PC-3 (cell line): ENCODE measurements at regions not wholly inside any gene's neighbourhood (a gene's known extent, or its start where the extent isn't known, plus 50 kb on each side); places are given as distances from the start of the nearest gene placed in this dataset.

Experiments
- ATAC-seq: fragments of 200-7000 bp; cut with Tn5 transposase; 2 replicates; pipeline ENCODE4 v1.9.1; 2020; ENCODE audit warnings: mild to moderate bottlenecking, moderate library complexity
- BruUV-seq: library from RNA; stranded (reverse); fragments of 400-500 nt; replicated peaks from 2 replicates; lab custom pipeline; 2021; lab: Mats Ljungman, UMichigan
- CTCF ChIA-PET: fragments of 300-600 bp; sonication (Branson Sonifier 250); formaldehyde crosslinking; loops from one replicate; lab custom pipeline; 2022; ENCODE audit warnings: antibody characterized with exemption; lab: Charles Lee
- POLR2A ChIA-PET: fragments of 300-600 bp; sonication (Branson Sonifier 250); formaldehyde crosslinking; loops from one replicate; lab custom pipeline; 2022; ENCODE audit warnings: antibody characterized with exemption; ENCODE audit not compliant: unreplicated experiment; lab: Charles Lee
- DNase-seq: peaks from one replicate; pipeline ENCODE4 v3.0.0-alpha.2; 2015
- H2AFZ ChIP-seq: fragments of 300-600 bp; sonication (generic); 2 replicates; pipeline ENCODE4 v1.6.0; 2016; ENCODE audit warnings: antibody characterized with exemption, low read length
- H3F3A ChIP-seq: fragments of 300-600 bp; sonication (generic); one replicate; pipeline ENCODE4 v1.6.0; 2017; ENCODE audit warnings: antibody characterized with exemption, low read length, control low read depth, mild to moderate bottlenecking; ENCODE audit not compliant: unreplicated experiment
- H3K27ac ChIP-seq: fragments of 300-600 bp; sonication (generic); 2 replicates; pipeline ENCODE4 v1.5.1; 2016; ENCODE audit warnings: mild to moderate bottlenecking, low read length
- H3K27me3 ChIP-seq: fragments of 300-600 bp; sonication (generic); 2 replicates; pipeline ENCODE4 v1.6.1; 2016; ENCODE audit warnings: low read length, mixed read lengths
- H3K36me3 ChIP-seq: fragments of 300-600 bp; sonication (generic); 2 replicates; pipeline ENCODE4 v1.6.1; 2016; ENCODE audit warnings: low read depth, mixed run types, low read length, mixed read lengths
- H3K4me1 ChIP-seq: fragments of 300-600 bp; sonication (generic); 2 replicates; pipeline ENCODE4 v1.5.1; 2016; ENCODE audit warnings: low read length; ENCODE audit not compliant: insufficient read depth
- H3K4me2 ChIP-seq: fragments of 300-600 bp; sonication (generic); 2 replicates; pipeline ENCODE4 v1.6.0; 2016; ENCODE audit warnings: low read length
- H3K4me3 ChIP-seq: fragments of 300-600 bp; sonication (generic); 2 replicates; pipeline ENCODE4 v1.5.1; 2016; ENCODE audit warnings: mild to moderate bottlenecking, low read length, mixed read lengths
- H3K79me2 ChIP-seq: fragments of 300-600 bp; sonication (generic); 2 replicates; pipeline ENCODE4 v1.6.1; 2017; ENCODE audit warnings: low read length, mixed read lengths
- H3K9ac ChIP-seq: fragments of 300-600 bp; sonication (generic); 2 replicates; pipeline ENCODE4 v1.6.0; 2016; ENCODE audit warnings: mild to moderate bottlenecking, low read length
- H3K9me2 ChIP-seq: fragments of 300-600 bp; sonication (generic); replicated peaks from 2 replicates; pipeline ENCODE4 v1.6.1; 2016; ENCODE audit warnings: mixed run types, low read length, mixed read lengths
- H3K9me3 ChIP-seq: fragments of 300-600 bp; sonication (generic); 2 replicates; pipeline ENCODE4 v1.6.1; 2016; ENCODE audit warnings: low read length, mixed read lengths
- H4K20me1 ChIP-seq: fragments of 300-600 bp; sonication (generic); 2 replicates; pipeline ENCODE4 v1.6.1; 2016; ENCODE audit warnings: low read length, mixed read lengths
- EZH2 ChIP-seq: fragments of 300-600 bp; sonication (generic); IDR thresholded peaks from one replicate; pipeline ENCODE4 v1.6.1; 2017; ENCODE audit warnings: antibody characterized with exemption, mild to moderate bottlenecking, low read length; ENCODE audit not compliant: unreplicated experiment
- EZH2phosphoT487 ChIP-seq: fragments of 300-600 bp; sonication (generic); IDR thresholded peaks from 2 replicates; pipeline ENCODE4 v1.6.1; 2018; ENCODE audit warnings: mild to moderate bottlenecking, antibody characterized with exemption, low read length, borderline replicate concordance
- intact Hi-C: fragments of 100-400 bp; cut with micrococcal nuclease; formaldehyde crosslinking; loops from 2 replicates; pipeline ENCODE4 v1.9.0; 2023
- TF ChIP-seq, protein P1 (sequence below): fragments of 300-600 bp; sonication (generic); conservative IDR thresholded peaks from 2 replicates; pipeline ENCODE4 v1.5.1; 2017; ENCODE audit warnings: antibody characterized with exemption, low read depth, mild to moderate bottlenecking, low read length

DNA sequence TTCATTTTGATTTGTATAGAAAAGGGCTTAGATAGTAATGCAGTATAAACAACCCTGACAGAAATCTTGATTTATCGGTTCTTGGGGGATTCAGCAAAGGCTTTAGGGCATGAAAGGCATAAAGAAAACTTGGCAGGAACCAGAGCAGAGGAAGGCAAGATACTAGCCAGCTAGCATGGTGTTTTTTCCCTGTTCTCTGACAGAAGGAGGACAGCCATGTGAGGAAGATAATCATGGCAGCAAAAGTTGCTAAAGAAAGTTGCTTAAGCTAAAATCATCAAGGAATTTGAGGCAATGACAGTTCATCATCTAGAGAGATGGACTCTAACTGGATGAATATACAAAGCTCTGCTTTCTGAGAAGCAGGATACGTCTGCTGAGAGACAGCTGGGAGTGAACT is 294.1 kb downstream of the KCNRG start:
- intact Hi-C loops = no loop called here
- Histone ChIP-seq H3K27me3 (no peaks in the 10 kb centered on the region), H3K4me2 (no peak overlapping the region), H2AFZ (no peak overlapping the region), H3K27ac (no peak overlapping the region), H3K9me3 (no peaks in the 10 kb centered on the region), H3K36me3 (no peaks in the 10 kb centered on the region), H3K79me2 (no peaks in the 10 kb centered on the region), H3K9ac (no peak overlapping the region), H4K20me1 (no peaks in the 10 kb centered on the region), H3K4me3 (no peak overlapping the region), H3K4me1 (no peaks in the 10 kb centered on the region), H3F3A (no peaks in the 10 kb centered on the region), H3K9me2 (no peaks in the 10 kb centered on the region)
- POLR2A ChIA-PET = no interaction called here
- no peak for ATAC-seq
- TF ChIP-seq, protein P1, sequence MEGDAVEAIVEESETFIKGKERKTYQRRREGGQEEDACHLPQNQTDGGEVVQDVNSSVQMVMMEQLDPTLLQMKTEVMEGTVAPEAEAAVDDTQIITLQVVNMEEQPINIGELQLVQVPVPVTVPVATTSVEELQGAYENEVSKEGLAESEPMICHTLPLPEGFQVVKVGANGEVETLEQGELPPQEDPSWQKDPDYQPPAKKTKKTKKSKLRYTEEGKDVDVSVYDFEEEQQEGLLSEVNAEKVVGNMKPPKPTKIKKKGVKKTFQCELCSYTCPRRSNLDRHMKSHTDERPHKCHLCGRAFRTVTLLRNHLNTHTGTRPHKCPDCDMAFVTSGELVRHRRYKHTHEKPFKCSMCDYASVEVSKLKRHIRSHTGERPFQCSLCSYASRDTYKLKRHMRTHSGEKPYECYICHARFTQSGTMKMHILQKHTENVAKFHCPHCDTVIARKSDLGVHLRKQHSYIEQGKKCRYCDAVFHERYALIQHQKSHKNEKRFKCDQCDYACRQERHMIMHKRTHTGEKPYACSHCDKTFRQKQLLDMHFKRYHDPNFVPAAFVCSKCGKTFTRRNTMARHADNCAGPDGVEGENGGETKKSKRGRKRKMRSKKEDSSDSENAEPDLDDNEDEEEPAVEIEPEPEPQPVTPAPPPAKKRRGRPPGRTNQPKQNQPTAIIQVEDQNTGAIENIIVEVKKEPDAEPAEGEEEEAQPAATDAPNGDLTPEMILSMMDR = no peak
- TF ChIP-seq EZH2 (no peak), EZH2phosphoT487 (no peak)
- no TSS peak for BruUV-seq
- CTCF ChIA-PET = no interaction called here
- no peak for DNase-seq

DNA sequence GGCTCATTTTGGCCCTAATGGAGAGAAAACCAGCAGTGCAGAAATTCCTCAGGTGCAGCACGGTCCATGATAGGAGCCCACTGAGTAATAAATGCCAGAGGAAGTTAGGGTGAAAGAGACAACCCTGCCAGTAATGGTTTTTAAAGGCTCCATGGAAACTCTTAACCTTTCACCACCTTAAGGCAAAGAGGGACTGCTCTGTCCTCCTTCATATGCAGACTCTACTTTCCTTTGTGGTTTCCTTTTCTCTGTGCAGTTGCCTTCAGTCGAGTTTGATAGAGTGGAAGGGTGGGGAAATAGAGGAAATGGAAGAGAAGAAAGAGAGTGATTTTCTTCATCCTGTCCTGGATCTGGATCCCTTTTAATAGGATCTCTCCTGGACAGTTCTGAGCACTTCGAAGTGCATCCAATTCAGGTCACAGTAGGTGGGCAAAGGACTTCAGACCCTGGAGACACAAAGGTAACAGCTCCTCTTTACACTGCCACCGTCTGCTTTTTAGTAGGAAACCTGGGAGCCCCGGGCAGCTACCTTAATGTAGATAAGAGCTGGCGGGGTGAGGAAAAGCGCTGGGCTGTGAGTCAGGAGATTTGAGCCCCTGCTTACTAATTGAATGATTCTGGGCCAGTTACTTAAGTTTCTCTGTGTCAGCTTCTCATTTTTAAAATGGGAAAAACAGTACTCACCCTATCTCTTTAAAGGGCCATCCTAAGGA is 294.8 kb downstream of the KCNRG start:
- H3K9me3 ChIP-seq = no peaks in the 10 kb centered on the region
- ChIA-PET POLR2A (no interaction called here), CTCF (no interaction called here)
- DNase-seq = no peak
- no TSS peak for BruUV-seq
- no peaks in the 10 kb centered on the region for H3F3A ChIP-seq
- no peak overlapping the region for H3K9ac ChIP-seq
- no peak overlapping the region for H3K4me2 ChIP-seq
- no peaks in the 10 kb centered on the region for H3K9me2 ChIP-seq
- no peaks in the 10 kb centered on the region for H4K20me1 ChIP-seq
- no peaks in the 10 kb centered on the region for H3K4me1 ChIP-seq
- no peak overlapping the region for H3K27ac ChIP-seq
- no peaks in the 10 kb centered on the region for H3K27me3 ChIP-seq
- no peak overlapping the region for H3K4me3 ChIP-seq
- H3K36me3 ChIP-seq = no peaks in the 10 kb centered on the region
- TF ChIP-seq EZH2 (no peak), EZH2phosphoT487 (no peak)
- TF ChIP-seq, protein P1 = no peak
- H3K79me2 ChIP-seq = no peaks in the 10 kb centered on the region
- ATAC-seq = no peak
- intact Hi-C loops = no loop called here
- no peak overlapping the region for H2AFZ ChIP-seq

DNA sequence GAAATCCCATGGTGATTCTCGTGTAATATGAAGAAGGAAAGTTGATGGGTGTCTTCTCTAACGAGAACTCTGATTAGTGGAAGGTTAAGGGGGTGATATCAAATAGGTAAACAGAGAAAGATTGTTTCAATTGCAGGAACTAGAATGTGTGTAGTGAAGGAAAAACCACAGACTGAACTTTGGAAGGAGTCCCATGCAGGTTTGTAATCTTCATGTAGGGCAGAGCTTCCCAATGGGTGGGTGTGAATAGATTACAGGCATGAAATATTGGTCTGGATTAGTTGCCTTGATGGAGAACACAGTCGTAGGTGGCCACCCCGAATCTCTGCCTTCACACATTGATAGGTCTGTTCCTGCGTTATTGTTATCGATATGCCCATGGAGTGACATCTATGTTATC is 295.5 kb downstream of the KCNRG start:
- H3K36me3 ChIP-seq = no peaks in the 10 kb centered on the region
- H3F3A ChIP-seq = no peaks in the 10 kb centered on the region
- no peak overlapping the region for H3K4me3 ChIP-seq
- no peaks in the 10 kb centered on the region for H3K9me2 ChIP-seq
- ChIA-PET POLR2A (no interaction called here), CTCF (no interaction called here)
- no peaks in the 10 kb centered on the region for H3K9me3 ChIP-seq
- no peak overlapping the region for H3K9ac ChIP-seq
- no peak for DNase-seq
- no peak for ATAC-seq
- BruUV-seq = no TSS peak
- H3K27me3 ChIP-seq = no peaks in the 10 kb centered on the region
- TF ChIP-seq, protein P1 = no peak
- TF ChIP-seq EZH2phosphoT487 (no peak), EZH2 (no peak)
- H4K20me1 ChIP-seq = no peaks in the 10 kb centered on the region
- H3K27ac ChIP-seq = no peak overlapping the region
- intact Hi-C loops = no loop called here
- no peak overlapping the region for H2AFZ ChIP-seq
- H3K79me2 ChIP-seq = no peaks in the 10 kb centered on the region
- H3K4me1 ChIP-seq = no peaks in the 10 kb centered on the region
- H3K4me2 ChIP-seq = no peak overlapping the region
